OCI-LY3 (cell line): ENCODE measurements at regions not wholly inside any gene's neighbourhood (a gene's known extent, or its start where the extent isn't known, plus 50 kb on each side); places are given as distances from the start of the nearest gene placed in this dataset.

ENCODE experiments used
- H2AFZ ChIP-seq: fragments of 200-600, 300-600 bp; shearing (Covaris generic); 2 replicates; pipeline ENCODE4 v1.6.0; 2014; ENCODE audit warnings: antibody characterized with exemption, low read depth, low read length
- H3K27ac ChIP-seq: fragments of 200-600, 300-600 bp; sonication (generic); 2 replicates; pipeline ENCODE4 v1.5.1; 2014; ENCODE audit warnings: mild to moderate bottlenecking, low read length, moderate library complexity, mixed read lengths
- H3K27me3 ChIP-seq: fragments of 200-600, 300-600 bp; sonication (generic); 2 replicates; pipeline ENCODE4 v1.6.1; 2014; ENCODE audit warnings: low read depth, low read length, mixed read lengths
- H3K36me3 ChIP-seq: fragments of 200-600, 300-600 bp; sonication (generic); replicated peaks from 2 replicates; pipeline ENCODE3; 2014; ENCODE audit warnings: low read depth, low read length, mixed read lengths
- H3K4me1 ChIP-seq: fragments of 300-600, 200-600 bp; sonication (generic); 2 replicates; pipeline ENCODE4 v1.6.1; 2014; ENCODE audit warnings: low read length, mixed read lengths
- H3K4me2 ChIP-seq: fragments of 200-600, 300-600 bp; sonication (generic); 2 replicates; pipeline ENCODE4 v1.6.1; 2014; ENCODE audit warnings: low read length, mixed read lengths
- H3K4me3 ChIP-seq: fragments of 300-600, 200-600 bp; sonication (generic); 2 replicates; pipeline ENCODE4 v1.5.1; 2014; ENCODE audit warnings: antibody characterized with exemption, mild to moderate bottlenecking, low read length, moderate library complexity
- H3K79me2 ChIP-seq: fragments of 300-600, 200-600 bp; shearing (Covaris generic); 2 replicates; pipeline ENCODE4 v1.6.1; 2014; ENCODE audit warnings: mild to moderate bottlenecking, low read length, mixed read lengths
- H3K9ac ChIP-seq: fragments of 300-600, 200-600 bp; shearing (Covaris generic); 2 replicates; pipeline ENCODE4 v1.6.0; 2014; ENCODE audit warnings: mild to moderate bottlenecking, low read length, moderate library complexity
- H3K9me3 ChIP-seq: fragments of 200-600, 300-600 bp; shearing (Covaris generic); 2 replicates; pipeline ENCODE4 v1.6.1; 2014; ENCODE audit warnings: low read length, mixed read lengths; ENCODE audit not compliant: insufficient read depth
- H4K20me1 ChIP-seq: fragments of 200-600, 300-600 bp; sonication (generic); 2 replicates; pipeline ENCODE4 v1.6.1; 2016; ENCODE audit warnings: low read length, mixed read lengths; ENCODE audit not compliant: insufficient read depth
- CTCF ChIP-seq: fragments of 200-600, 300-600 bp; sonication (generic); IDR thresholded peaks from 2 replicates; pipeline ENCODE4 v1.5.1; 2014; ENCODE audit warnings: antibody characterized with exemption, low read length, low read depth
- EZH2phosphoT487 ChIP-seq: fragments of 200-600 bp; shearing (Covaris generic); IDR thresholded peaks from 2 replicates; pipeline ENCODE4 v1.6.1; 2018; ENCODE audit warnings: antibody characterized with exemption, mixed run types, low read depth

DNA sequence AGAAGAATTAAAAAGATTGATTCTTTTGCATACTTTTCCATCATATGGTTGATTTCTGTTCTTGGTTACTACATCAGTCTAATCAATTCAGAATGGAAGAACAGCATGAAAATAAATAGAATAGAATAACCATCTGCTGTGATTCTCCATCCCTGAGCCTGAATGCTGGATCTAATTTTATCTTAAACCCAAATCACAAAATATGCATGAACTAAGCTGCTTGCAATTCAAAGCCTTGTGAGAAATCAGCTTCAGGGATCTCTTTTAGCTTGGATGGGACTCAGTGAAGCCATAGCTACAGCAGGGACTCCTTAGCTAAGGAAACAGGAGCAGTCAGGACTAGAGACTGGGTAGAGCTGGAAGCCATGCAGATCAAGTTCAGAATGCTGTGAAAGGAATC is 74.1 kb downstream of the TPBG start:
- Histone ChIP-seq H4K20me1 (no peaks in the 10 kb centered on the region), H3K9ac (no peak overlapping the region), H3K4me2 (no peak overlapping the region), H2AFZ (no peak overlapping the region), H3K4me3 (no peak overlapping the region), H3K27me3 (no peaks in the 10 kb centered on the region), H3K36me3 (no peaks in the 10 kb centered on the region), H3K4me1 (peaks cover 6% of the 10 kb centered on the region), H3K79me2 (no peaks in the 10 kb centered on the region), H3K27ac (no peak overlapping the region), H3K9me3 (no peaks in the 10 kb centered on the region)
- no peak for TF ChIP-seq EZH2phosphoT487
- no peak for TF ChIP-seq CTCF

DNA sequence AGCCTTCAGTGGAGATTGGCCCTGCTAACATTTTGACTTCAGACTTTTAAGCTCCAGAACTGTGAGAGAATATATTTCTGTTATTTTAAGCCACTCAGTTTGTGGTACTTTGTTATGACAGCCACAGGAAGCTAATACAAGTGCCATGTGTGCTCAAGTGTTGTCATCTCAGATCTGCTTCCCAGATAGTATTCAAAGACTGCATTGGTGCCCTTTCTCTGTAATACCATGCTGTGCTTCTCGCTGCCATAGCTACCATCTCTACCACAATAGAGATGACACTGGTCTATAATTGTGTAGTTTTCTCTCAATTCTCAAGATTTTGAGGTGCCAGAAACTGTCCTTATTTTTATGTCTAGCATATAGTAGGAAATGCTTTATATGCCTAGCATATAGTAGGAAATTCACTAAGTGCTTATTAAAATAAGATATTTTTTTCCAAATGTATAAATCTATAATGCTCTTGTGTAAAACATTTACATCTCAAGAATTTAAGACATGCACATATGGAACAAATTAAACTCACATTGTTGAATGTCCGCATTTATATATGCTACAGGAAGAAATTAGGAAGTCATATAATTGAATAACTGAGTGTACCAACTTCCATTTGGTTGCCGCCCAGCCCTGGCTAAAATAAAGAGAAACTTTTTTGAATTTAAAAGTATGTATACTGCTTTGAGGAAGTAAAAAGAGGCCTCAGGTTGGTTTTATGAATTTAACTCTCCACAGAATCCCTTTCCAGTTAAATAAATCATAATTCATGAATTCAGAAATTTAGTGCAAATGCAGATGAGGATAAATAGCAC is 77.6 kb downstream of the TPBG start:
- no peaks in the 10 kb centered on the region for H3K4me1 ChIP-seq

DNA sequence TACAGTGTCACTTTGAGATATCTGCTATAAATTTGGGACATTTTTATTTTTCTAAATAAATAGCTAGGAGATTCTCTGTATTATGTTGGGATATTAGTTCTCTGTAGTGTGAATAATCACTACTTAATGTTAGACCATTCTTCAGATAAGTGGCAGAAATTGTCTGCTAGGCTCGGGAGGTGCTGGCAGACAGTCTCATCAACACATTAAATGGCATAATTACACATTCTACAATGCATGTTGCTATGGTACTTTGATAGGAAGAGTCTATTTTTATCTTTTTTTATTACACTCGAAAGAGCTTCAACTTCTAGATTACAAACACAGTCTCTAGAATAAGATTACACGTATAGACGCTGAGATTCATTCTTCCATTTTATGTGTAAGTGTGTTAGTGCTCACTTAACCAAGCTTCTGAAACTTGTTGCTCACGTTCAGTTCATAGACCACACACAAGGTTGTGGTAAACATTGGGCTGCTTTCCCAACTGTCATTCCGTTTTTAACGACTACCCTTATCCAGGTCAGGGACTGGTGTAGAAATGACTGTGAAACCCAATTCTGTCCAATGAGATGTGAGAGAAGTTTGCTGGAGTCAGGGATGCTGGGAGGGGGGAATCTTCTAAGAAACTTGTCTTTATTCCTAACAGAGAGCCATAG is 78.6 kb downstream of the TPBG start:
- Histone ChIP-seq H3K36me3 (no peaks in the 10 kb centered on the region), H3K4me3 (no peak overlapping the region), H3K4me2 (no peak overlapping the region), H3K4me1 (no peaks in the 10 kb centered on the region), H3K27me3 (no peaks in the 10 kb centered on the region), H2AFZ (no peak overlapping the region), H3K9ac (no peak overlapping the region), H3K27ac (no peak overlapping the region), H3K9me3 (no peaks in the 10 kb centered on the region), H4K20me1 (no peaks in the 10 kb centered on the region), H3K79me2 (no peaks in the 10 kb centered on the region)
- no peak for TF ChIP-seq EZH2phosphoT487
- no peak for TF ChIP-seq CTCF

More for the DNA sequence above, 77.6 kb downstream of the TPBG start:
- Histone ChIP-seq H3K36me3 (no peaks in the 10 kb centered on the region), H3K9me3 (no peaks in the 10 kb centered on the region), H3K27me3 (no peaks in the 10 kb centered on the region), H3K4me3 (no peak overlapping the region), H3K4me2 (no peak overlapping the region), H3K79me2 (no peaks in the 10 kb centered on the region), H3K9ac (no peak overlapping the region), H4K20me1 (no peaks in the 10 kb centered on the region), H3K27ac (no peak overlapping the region), H2AFZ (no peak overlapping the region)
- TF ChIP-seq EZH2phosphoT487 = no peak
- no peak for TF ChIP-seq CTCF

DNA sequence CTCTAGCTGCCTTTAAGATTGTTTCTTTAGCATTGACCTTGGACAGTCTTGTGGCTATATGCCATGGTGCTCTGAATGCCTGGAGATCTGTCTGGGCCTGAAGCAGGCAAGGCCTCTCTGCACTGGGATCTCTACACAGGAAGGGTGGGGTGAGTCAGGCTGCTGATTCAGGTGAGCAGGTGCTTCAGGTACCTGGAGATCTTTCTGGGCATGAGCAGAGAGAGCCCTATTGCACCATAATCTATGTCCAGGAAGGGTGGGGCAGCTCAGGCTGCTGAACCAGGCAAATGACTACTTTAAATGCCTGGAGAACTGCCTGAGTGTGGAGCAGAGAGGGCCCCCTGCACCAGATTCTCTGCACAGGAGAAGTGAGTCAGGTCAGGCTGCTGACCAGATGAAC is 94.5 kb downstream of the TPBG start:
- H3K4me3 ChIP-seq = no peak overlapping the region
- no peaks in the 10 kb centered on the region for H3K79me2 ChIP-seq
- TF ChIP-seq CTCF = no peak
- no peaks in the 10 kb centered on the region for H3K27me3 ChIP-seq
- no peak overlapping the region for H3K27ac ChIP-seq
- H3K9ac ChIP-seq = no peak overlapping the region
- no peak overlapping the region for H3K4me2 ChIP-seq
- H3K4me1 ChIP-seq = no peaks in the 10 kb centered on the region
- no peak overlapping the region for H2AFZ ChIP-seq
- no peaks in the 10 kb centered on the region for H3K9me3 ChIP-seq
- H4K20me1 ChIP-seq = no peaks in the 10 kb centered on the region
- H3K36me3 ChIP-seq = no peaks in the 10 kb centered on the region
